A673 (cell line): ENCODE measurements at regions not wholly inside any gene's neighbourhood (a gene's known extent, or its start where the extent isn't known, plus 50 kb on each side); places are given as distances from the start of the nearest gene placed in this dataset.

Source experiments
- BruUV-seq: library from RNA; stranded (reverse); fragments of 400-500 nt; replicated peaks from 2 replicates; lab custom pipeline; 2021; lab: Mats Ljungman, UMichigan
- CTCF ChIA-PET: fragments of 300-600 bp; sonication (Branson Sonifier 250); formaldehyde crosslinking; loops from one replicate; lab custom pipeline; 2022; ENCODE audit warnings: antibody characterized with exemption; lab: Charles Lee
- POLR2A ChIA-PET: fragments of 300-600 bp; sonication (Branson Sonifier 250); formaldehyde crosslinking; loops from one replicate; lab custom pipeline; 2022; ENCODE audit warnings: antibody characterized with exemption; ENCODE audit not compliant: low non-redundant PET; lab: Charles Lee
- DNase-seq: peaks from one replicate; pipeline ENCODE4 v3.0.0-alpha.2; 2015; ENCODE audit warnings: low spot score
- H3K27ac ChIP-seq: fragments of 200-600 bp; sonication (generic); 2 replicates; pipeline ENCODE4 v1.5.1; 2016; ENCODE audit warnings: mixed run types, low read depth, mild to moderate bottlenecking, mixed read lengths, antibody characterized with exemption, low read length; ENCODE audit not compliant: poor library complexity, severe bottlenecking
- H3K27me3 ChIP-seq: fragments of 200-600 bp; sonication (generic); replicated peaks from 2 replicates; pipeline ENCODE4 v1.6.1; 2017; ENCODE audit warnings: mixed run types, low read depth, mild to moderate bottlenecking, mixed read lengths, antibody characterized with exemption, low read length; ENCODE audit not compliant: insufficient read depth, poor library complexity
- H3K36me3 ChIP-seq: fragments of 200-600 bp; sonication (generic); 2 replicates; pipeline ENCODE4 v1.6.1; 2016; ENCODE audit warnings: mixed run types, mild to moderate bottlenecking, mixed read lengths, antibody characterized with exemption, low read length; ENCODE audit not compliant: insufficient read depth, poor library complexity, severe bottlenecking
- H3K4me1 ChIP-seq: fragments of 200-600 bp; sonication (generic); 2 replicates; pipeline ENCODE4 v1.6.1; 2017; ENCODE audit warnings: mixed run types, mild to moderate bottlenecking, mixed read lengths, antibody characterized with exemption, low read length; ENCODE audit not compliant: insufficient read depth, poor library complexity, severe bottlenecking
- H3K4me3 ChIP-seq: fragments of 200-600 bp; sonication (generic); 2 replicates; pipeline ENCODE4 v1.5.1; 2016; ENCODE audit warnings: low read depth, mixed run types, mild to moderate bottlenecking, mixed read lengths, low read length; ENCODE audit not compliant: poor library complexity, severe bottlenecking
- H3K9me3 ChIP-seq: fragments of 200-600 bp; sonication (generic); 2 replicates; pipeline ENCODE4 v1.6.1; 2016; ENCODE audit warnings: mixed run types, low read depth, mild to moderate bottlenecking, mixed read lengths, antibody characterized with exemption, low read length; ENCODE audit not compliant: poor library complexity, severe bottlenecking
- CTCF ChIP-seq: fragments of 300-800, 200-600 bp; sonication (generic); conservative IDR thresholded peaks from 2 replicates; pipeline ENCODE4 v1.5.1; 2017; ENCODE audit warnings: low read depth, mild to moderate bottlenecking, antibody characterized with exemption, low read length, moderate library complexity, mixed read lengths
- EZH2 ChIP-seq: fragments of 200-600 bp; sonication (generic); IDR thresholded peaks from 2 replicates; pipeline ENCODE4 v1.6.1; 2017; ENCODE audit warnings: borderline replicate concordance, low read depth, mild to moderate bottlenecking, mixed read lengths, antibody characterized with exemption, low read length; ENCODE audit not compliant: poor library complexity, severe bottlenecking
- intact Hi-C: fragments of 100-400 bp; cut with micrococcal nuclease; formaldehyde crosslinking; loops from one replicate; pipeline ENCODE4 v1.10.0; 2022; ENCODE audit not compliant: unreplicated experiment

GRCh38 chr3:73228959-73229358, 167.5 kb downstream of the EBLN2 start:
- Histone ChIP-seq H3K27me3 (no peaks in the 10 kb centered on the region), H3K36me3 (no peaks in the 10 kb centered on the region), H3K27ac (no peak overlapping the region), H3K4me3 (no peak overlapping the region), H3K4me1 (no peaks in the 10 kb centered on the region), H3K9me3 (no peaks in the 10 kb centered on the region)
- no peak for DNase-seq
- no peak for TF ChIP-seq EZH2
- TF ChIP-seq CTCF: no peak
- CTCF ChIA-PET: no interaction called here
- POLR2A ChIA-PET: no interaction called here
- intact Hi-C loops: no loop called here
- BruUV-seq: no TSS peak

- no peak for DNase-seq
- intact Hi-C loops: no loop called here
- Histone ChIP-seq H3K36me3 (no peaks in the 10 kb centered on the region), H3K4me1 (no peaks in the 10 kb centered on the region), H3K27ac (no peak overlapping the region), H3K27me3 (no peaks in the 10 kb centered on the region), H3K9me3 (no peaks in the 10 kb centered on the region), H3K4me3 (no peak overlapping the region)
- BruUV-seq: no TSS peak
- CTCF ChIA-PET: no interaction called here
- TF ChIP-seq CTCF (no peak), EZH2 (no peak)
- POLR2A ChIA-PET: no interaction called here
Measured at GRCh38 chr3:73234354-73235014, 173.0 kb downstream of the EBLN2 start.

- no peaks in the 10 kb centered on the region for H3K27me3 ChIP-seq
- no peaks in the 10 kb centered on the region for H3K9me3 ChIP-seq
- H3K4me1 ChIP-seq: no peaks in the 10 kb centered on the region
- BruUV-seq: no TSS peak
- no peak overlapping the region for H3K4me3 ChIP-seq
- no peak for TF ChIP-seq CTCF
- TF ChIP-seq EZH2: no peak
- ChIA-PET POLR2A (no interaction called here), CTCF (no interaction called here)
- no peaks in the 10 kb centered on the region for H3K36me3 ChIP-seq
- H3K27ac ChIP-seq: no peak overlapping the region
- intact Hi-C loops: no loop called here
- DNase-seq: no peak
Measured at GRCh38 chr3:73235768-73236167, 174.3 kb downstream of the EBLN2 start.
